CD1c-positive myeloid dendritic cell (primary cell): ENCODE measurements at regions not wholly inside any gene's neighbourhood (a gene's known extent, or its start where the extent isn't known, plus 50 kb on each side); places are given as distances from the start of the nearest gene placed in this dataset.

Experiments used
- DNase-seq: peaks from one replicate; pipeline ENCODE4 v3.0.0-alpha.2; 2016; ENCODE audit errors: extremely low spot score

GRCh38 chr10:2633630-2634029, 433.7 kb upstream of the PFKP start:
- no peak for DNase-seq

GRCh38 chr10:2631557-2632205, 435.7 kb upstream of the PFKP start:
- no peak for DNase-seq

GRCh38 chr10:2628705-2629104, 438.6 kb upstream of the PFKP start:
- no peak for DNase-seq

GRCh38 chr10:2627969-2628368, 439.4 kb upstream of the PFKP start:
- no peak for DNase-seq

- no peak for DNase-seq
Observed at GRCh38 chr10:2625094-2625493, 442.3 kb upstream of the PFKP start.

- no peak for DNase-seq
Observed at GRCh38 chr10:2623675-2624274, 443.6 kb upstream of the PFKP start.

GRCh38 chr10:2620827-2621521, 446.4 kb upstream of the PFKP start:
- no peak for DNase-seq

GRCh38 chr10:2619916-2620315, 447.4 kb upstream of the PFKP start:
- DNase-seq: no peak

GRCh38 chr10:2619472-2619871, 447.9 kb upstream of the PFKP start:
- no peak for DNase-seq

- no peak for DNase-seq
Observed at GRCh38 chr10:2618690-2619089, 448.7 kb upstream of the PFKP start.

- DNase-seq: no peak
Observed at GRCh38 chr10:2616215-2616614, 451.1 kb upstream of the PFKP start.

GRCh38 chr10:2611603-2612002, 455.7 kb upstream of the PFKP start:
- no peak for DNase-seq

- no peak for DNase-seq
Observed at GRCh38 chr10:2610946-2611345, 456.4 kb upstream of the PFKP start.

GRCh38 chr10:2604891-2605290, 462.5 kb upstream of the PFKP start:
- DNase-seq: no peak

GRCh38 chr10:2599571-2599970, 467.8 kb upstream of the PFKP start:
- DNase-seq: no peak

GRCh38 chr10:2592360-2593160, 474.8 kb upstream of the PFKP start:
- no peak for DNase-seq

GRCh38 chr10:2589196-2589595, 478.2 kb upstream of the PFKP start:
- no peak for DNase-seq

GRCh38 chr10:2584385-2584784, 483.0 kb upstream of the PFKP start:
- DNase-seq: no peak

GRCh38 chr10:2576892-2577291, 490.5 kb upstream of the PFKP start:
- no peak for DNase-seq

GRCh38 chr10:2575460-2575859, 491.9 kb upstream of the PFKP start:
- DNase-seq: no peak

GRCh38 chr10:2572611-2573010, 494.7 kb upstream of the PFKP start:
- no peak for DNase-seq

GRCh38 chr10:2556883-2557282, 510.5 kb upstream of the PFKP start:
- no peak for DNase-seq

- DNase-seq: no peak
Observed at GRCh38 chr10:2548071-2548470, 519.3 kb upstream of the PFKP start.
